ENCODE measurements at regions not wholly inside any gene's neighbourhood (a gene's known extent, or its start where the extent isn't known, plus 50 kb on each side); places are given as distances from the start of the nearest gene placed in this dataset.

DNA sequence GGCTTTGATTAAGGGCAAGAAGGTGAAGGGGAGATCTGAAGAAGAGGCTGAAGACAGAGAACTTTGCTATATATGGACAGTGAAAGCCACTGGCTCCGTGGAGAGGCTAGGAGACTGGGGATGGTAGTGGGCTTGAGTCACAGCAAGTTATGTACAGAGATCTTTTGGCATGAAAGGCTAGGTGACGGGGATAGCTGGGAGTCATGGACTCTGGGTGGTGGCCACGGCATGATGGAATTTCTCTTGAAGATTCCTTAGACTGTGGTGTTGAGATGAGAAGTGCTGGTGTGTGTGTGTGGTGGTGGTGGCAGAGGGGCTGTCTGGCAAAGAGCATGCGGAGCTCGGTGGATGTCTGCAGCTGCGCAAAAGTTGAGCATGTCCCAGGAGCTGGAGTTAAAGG is 120.6 kb upstream of the STC2 start:
- H3K23me2 ChIP-seq (ENCODE audit: low read depth, low read length) = no peaks in the 10 kb centered on the region
- H2BK12ac ChIP-seq (ENCODE audit: low read depth, low read length) = no peak overlapping the region
- TF ChIP-seq KDM5A (IDR thresholded peaks at IDR 0.05; ENCODE audit: low read length) (no peak), ASH2L (IDR thresholded peaks at IDR 0.05; ENCODE audit: low read length) (no peak), BCL11A (IDR thresholded peaks at IDR 0.05; ENCODE audit: low read depth in 2 of 2, low read length in 2 of 2) (no peak), SIX5 (IDR thresholded peaks at IDR 0.05; ENCODE audit: low read depth, low read length) (no peak), SUZ12 (IDR thresholded peaks at IDR 0.05; ENCODE audit: low read length) (no peak), SIRT6 (IDR thresholded peaks at IDR 0.05; ENCODE audit: low read length) (no peak), SP2 (IDR thresholded peaks at IDR 0.05; ENCODE audit: low read length) (no peak), EP300 (IDR thresholded peaks at IDR 0.05; ENCODE audit: borderline replicate concordance in 1 of 2, low read depth in 2 of 2, low read length in 2 of 2) (no peak), RXRA (IDR thresholded peaks at IDR 0.05; ENCODE audit: insufficient read depth, low read depth, low read length) (no peak), EGR1 (IDR thresholded peaks at IDR 0.05; ENCODE audit: borderline replicate concordance, low read depth, low read length) (no peak), BRCA1 (IDR thresholded peaks at IDR 0.05; ENCODE audit: low read depth, low read length) (no peak)
- TF ChIP-seq, protein P1, sequence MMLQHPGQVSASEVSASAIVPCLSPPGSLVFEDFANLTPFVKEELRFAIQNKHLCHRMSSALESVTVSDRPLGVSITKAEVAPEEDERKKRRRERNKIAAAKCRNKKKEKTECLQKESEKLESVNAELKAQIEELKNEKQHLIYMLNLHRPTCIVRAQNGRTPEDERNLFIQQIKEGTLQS (IDR thresholded peaks at IDR 0.05; ENCODE audit: insufficient read depth, low read depth, low read length) = no peak
- H3K4me2 ChIP-seq (ENCODE audit: insufficient read depth in 1 of 2, low read depth in 2 of 2, low read length in 2 of 2) = no peak overlapping the region
- POLR2A ChIA-PET (ENCODE audit: partially characterized antibody) = no interaction called here
- no peak overlapping the region for H3K4me3 ChIP-seq (ENCODE audit: extremely low read depth in 1 of 4, insufficient read depth in 2 of 4, low read depth in 3 of 4, low read length in 4 of 4)
- no peaks in the 10 kb centered on the region for H3K36me3 ChIP-seq (ENCODE audit: control insufficient read depth in 2 of 4, insufficient read depth in 4 of 4, low read length in 3 of 4)
- no peaks in the 10 kb centered on the region for H3K79me2 ChIP-seq (ENCODE audit: control insufficient read depth in 1 of 2, insufficient read depth in 2 of 2, low read length in 2 of 2)
- FAIRE-seq = no peak
- DNase-seq (ENCODE audit: low read depth in 1 of 2, low spot score in 2 of 2) = no peak
- H3K9me3 ChIP-seq (ENCODE audit: insufficient read depth in 2 of 2, low read depth in 1 of 2, low read length in 1 of 2) = peaks cover 4 to 6% of the 10 kb centered on the region in 2 experiments; a peak in 1 of 4 replicates
- H3K23ac ChIP-seq (ENCODE audit: insufficient read length) = no peak overlapping the region
- H2BK20ac ChIP-seq (ENCODE audit: low read length) = no peak overlapping the region
- no peaks in the 10 kb centered on the region for H3K79me1 ChIP-seq (ENCODE audit: low read depth, low read length)
- H4K20me1 ChIP-seq (replicated peaks in 1 of 2; ENCODE audit: control insufficient read depth in 1 of 2, insufficient read depth in 2 of 2, low read length in 2 of 2) = no peaks in the 10 kb centered on the region
- no peak overlapping the region for H4K5ac ChIP-seq (ENCODE audit: insufficient read length, low read depth, low read length)
- no peak overlapping the region for H3K14ac ChIP-seq (ENCODE audit: insufficient read length)
- no peak overlapping the region for H3K56ac ChIP-seq (replicated peaks; ENCODE audit: insufficient read length, low read depth, low read length)
- no peak overlapping the region for H2AFZ ChIP-seq (ENCODE audit: low read length)
- H3K18ac ChIP-seq (ENCODE audit: extremely low read depth, low read length) = no peak overlapping the region
- peaks cover 0 to 1% (median 0%) of the 10 kb centered on the region in 4 experiments; a peak in 2 of 7 replicates for H3K27me3 ChIP-seq (replicated peaks in 1 of 4; ENCODE audit: control insufficient read depth in 3 of 4, extremely low read depth in 1 of 4, insufficient read depth in 3 of 4, low read length in 3 of 4)
- no peak overlapping the region for H2BK15ac ChIP-seq (ENCODE audit: low read length)
- H2BK5ac ChIP-seq (ENCODE audit: low read depth, low read length) = no peak overlapping the region
- H3K9ac ChIP-seq (replicated peaks in 1 of 4; ENCODE audit: extremely low read depth in 1 of 4, low read depth in 3 of 4, low read length in 3 of 4) = no peak overlapping the region
- no peak overlapping the region for H2AK5ac ChIP-seq (ENCODE audit: low read depth, low read length)
- no peak overlapping the region for H3K27ac ChIP-seq (ENCODE audit: low read depth, low read length)
- CTCF ChIA-PET (ENCODE audit: partially characterized antibody) = interaction anchor here (0.5 to 3.6 kb wide), 9 partner anchors 11 to 868 kb away, joined by 3 to 24 read pairs (median 5); no protein-coding TSS in a partner anchor
- H4K8ac ChIP-seq (ENCODE audit: extremely low read depth, insufficient read depth, low read length) = no peak overlapping the region
- H3K4ac ChIP-seq (replicated peaks; ENCODE audit: insufficient read length, low read depth, low read length) = no peak overlapping the region
- WGBS, 2 experiments (ENCODE audit: extremely low coverage in 1 of 2, insufficient coverage in 1 of 2, insufficient read length in 1 of 2, insufficient replicate concordance in 2 of 2, low coverage in 1 of 2, low lambda C conversion rate in 2 of 2, missing lambda C conversion rate in 1 of 2) = 92% methylated on average over 6 of the region's 6 CpGs; no CpG with 5 or more reads in 1 of the 2 experiments
- H4K91ac ChIP-seq (replicated peaks; ENCODE audit: insufficient read length, low read length) = no peak overlapping the region
- H2BK120ac ChIP-seq (replicated peaks; ENCODE audit: low read depth, low read length) = no peak overlapping the region
- H3K4me1 ChIP-seq (replicated peaks in 1 of 4; ENCODE audit: control insufficient read depth in 3 of 4, insufficient read depth in 4 of 4, low read length in 3 of 4) = no peaks in the 10 kb centered on the region

Data from H1 (cell line).